T-helper 9 cell (primary cell): ENCODE measurements at regions not wholly inside any gene's neighbourhood (a gene's known extent, or its start where the extent isn't known, plus 50 kb on each side); places are given as distances from the start of the nearest gene placed in this dataset.
"Not testable (repeated sequence)": the region's sequence is repeated elsewhere in the genome, so short reads cannot be mapped to it uniquely, and the experiment has no call there.

ENCODE experiments used
- DNase-seq: peaks from one replicate; pipeline ENCODE4 v3.0.0-alpha.2; 2020

DNA sequence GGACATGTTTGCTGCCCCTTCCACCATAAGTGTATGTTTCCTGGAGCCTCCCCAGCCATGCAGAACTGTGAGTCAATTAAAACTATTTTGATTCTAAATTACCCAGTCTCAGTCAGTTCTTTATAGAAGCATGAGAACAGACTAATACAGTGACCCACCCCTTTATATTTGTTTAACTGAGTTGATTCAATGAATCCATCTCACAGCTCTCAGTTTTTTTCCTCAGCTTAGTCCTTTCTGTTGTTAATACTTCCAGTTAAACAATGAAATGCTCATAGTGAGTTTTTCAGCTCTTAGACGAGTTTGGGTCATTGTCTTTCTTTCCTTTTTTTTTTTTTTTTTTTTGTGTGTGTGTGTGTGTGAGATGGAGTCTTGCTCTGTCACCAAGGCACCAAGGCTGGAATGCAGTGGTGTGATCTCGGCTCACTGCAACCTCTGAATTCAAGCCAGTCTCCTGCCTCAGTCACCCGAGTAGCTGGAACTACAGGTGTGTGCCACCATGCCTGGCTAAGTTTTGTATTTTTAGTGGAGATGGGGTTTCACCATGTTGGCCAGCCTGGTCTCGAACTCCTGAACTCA is 627.4 kb downstream of the SPATA31A7 start:
- DNase-seq: not testable (repeated sequence)

DNA sequence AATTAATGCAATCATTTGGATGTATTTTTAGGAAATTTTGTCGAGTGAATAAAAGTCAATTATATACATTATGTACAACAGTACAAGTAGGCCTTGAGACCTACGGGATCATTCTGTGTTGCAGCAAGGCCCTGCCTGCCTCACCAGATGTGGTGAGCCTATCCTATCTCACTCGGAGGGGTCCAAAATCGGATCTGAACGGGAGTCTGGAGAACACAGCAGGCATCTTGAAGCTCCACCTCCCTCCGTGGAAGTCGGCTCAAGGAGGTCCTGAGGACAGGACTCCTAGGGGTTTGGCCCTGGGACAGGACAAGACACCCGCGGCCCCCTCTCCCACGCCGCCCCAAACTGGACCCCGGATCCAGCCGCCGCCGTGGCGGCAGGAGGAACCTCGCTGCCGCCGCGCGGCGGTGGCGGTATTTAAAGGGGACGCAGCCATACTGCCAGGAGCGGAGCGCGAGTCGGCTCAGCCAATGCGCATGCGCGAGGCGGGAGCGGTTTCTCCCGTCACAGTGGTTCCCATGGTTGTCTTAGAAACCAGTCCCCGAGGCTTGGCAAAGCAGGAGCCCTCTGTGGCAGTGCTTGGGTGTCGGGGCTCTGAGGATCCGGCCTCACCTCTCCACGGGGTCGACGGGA is 663.9 kb downstream of the SPATA31A7 start:
- peak; percentile 67 for DNase-seq

DNA sequence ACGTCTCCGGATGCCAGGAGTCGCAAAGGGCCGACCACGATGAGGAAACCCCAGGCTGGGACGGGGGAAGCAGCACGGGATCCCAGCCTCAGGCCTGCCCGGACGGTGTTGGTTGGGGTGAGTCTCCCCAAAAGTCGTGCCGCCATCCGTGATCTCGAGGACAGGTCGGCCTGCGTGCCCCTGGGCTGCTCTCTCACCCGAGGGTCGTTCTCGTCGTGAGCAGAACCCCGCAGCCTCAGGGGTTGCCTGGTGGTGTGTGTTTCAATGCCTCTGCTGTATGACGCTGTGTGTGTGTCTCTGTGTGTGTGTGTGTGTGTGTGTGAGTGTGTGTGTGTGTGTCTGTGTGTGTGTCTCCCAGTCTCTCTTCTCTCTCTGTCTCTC is 664.4 kb downstream of the SPATA31A7 start:
- not testable (repeated sequence) for DNase-seq

DNA sequence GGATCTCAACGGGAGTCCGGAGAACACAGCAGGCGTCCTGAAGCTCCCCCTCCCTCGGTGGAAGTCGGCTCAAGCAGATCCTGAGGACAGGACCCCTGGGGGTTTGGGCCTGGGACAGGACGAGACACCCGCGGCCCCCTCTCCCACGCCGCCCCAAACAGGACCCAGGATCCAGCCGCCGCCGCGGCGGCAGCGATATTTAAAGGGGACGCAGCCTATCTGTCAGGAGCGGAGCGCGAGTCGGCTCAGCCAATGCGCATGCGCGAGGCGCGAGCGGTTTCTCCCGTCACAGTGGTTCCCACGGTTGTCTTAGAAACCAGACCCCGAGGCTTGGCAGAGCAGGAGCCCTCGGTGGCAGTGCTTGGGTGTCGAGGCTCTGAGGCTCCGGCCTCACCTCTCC is 666.4 kb downstream of the SPATA31A7 start:
- DNase-seq: not testable (repeated sequence)

DNA sequence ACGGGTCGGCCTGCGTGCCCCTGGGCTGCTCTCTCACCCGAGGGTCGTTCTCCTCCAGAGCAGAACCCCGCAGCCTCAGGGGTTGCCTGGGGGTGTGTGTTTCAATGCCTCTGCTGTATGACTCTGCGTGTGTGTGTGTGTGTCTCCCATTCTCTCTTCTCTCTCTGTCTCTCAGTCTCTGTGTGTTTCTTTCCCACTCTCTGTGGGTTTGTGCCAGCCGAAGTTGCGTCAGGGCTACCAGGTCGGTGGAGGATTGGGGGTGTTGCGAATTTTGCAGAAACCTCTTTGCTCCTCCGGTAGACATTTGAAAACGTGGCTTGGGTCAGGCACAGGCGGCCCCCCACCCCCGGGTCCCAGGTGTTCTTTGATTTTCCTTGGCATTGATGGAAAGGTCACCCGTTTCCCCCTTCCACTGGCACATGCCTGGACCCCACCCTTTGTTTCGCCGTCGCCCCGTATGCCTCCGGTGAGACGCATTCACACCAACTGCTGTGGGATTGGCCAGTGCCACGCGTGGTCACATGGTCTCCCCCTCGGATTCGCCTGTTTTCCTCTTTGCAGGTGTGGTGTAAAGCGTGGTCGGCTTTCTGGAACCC is 667.1 kb downstream of the SPATA31A7 start:
- not testable (repeated sequence) for DNase-seq

DNA sequence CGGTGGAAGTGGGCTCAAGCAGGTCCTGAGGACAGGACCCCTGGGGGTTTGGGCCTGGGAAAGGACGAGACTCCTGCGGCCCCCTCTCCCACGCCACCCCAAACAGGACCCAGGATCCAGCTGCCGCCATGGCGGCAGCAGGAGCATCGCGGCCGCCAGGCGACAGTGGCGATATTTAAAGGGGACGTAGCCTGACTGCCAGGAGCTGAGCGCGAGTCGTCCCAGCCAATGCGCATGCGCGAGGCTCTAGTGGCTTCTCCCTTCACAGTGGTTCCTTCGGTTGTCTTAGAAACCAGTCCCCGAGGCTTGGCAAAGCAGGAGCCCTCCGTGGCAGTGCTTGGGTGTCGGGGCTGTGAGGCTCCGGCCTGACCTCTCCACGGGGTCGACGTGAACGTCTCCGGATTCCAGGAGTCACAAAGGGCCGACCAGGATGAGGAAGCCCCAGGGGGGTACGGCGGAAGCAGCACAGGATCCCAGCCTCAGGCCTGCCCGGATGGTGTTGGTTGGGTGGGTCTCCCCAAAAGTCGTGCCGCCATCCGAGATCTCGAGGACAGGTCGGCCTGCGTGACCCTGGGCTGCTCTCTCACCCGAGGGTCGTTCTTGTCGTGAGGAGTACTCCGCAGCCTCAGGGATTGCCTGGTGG is 668.0 kb downstream of the SPATA31A7 start:
- DNase-seq: not testable (repeated sequence)

DNA sequence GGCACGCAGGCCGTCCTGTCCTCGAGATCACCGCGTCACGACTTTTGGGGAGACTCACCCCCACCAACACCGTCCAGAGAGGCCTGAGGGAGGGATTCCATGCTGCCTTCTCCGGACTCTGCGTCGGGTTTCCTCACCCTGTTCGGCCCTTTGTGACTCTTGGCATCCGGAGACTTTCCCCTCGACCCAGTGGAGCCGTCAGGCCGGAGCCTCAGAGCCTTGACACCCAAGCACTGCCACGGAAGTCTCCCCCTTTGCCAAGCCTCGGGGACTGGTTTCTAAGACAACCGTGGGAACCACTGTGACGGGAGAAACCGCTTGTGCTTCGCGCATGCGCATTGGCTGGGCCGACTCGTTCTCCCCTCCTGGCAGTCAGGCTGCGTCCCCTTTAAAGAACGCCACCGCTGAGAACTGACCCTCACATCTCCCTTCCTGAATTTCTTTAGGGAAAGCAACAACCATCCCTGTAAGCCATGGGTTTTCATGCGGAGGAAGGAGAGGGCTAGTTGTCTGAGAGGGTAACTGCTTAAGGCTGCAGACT is 672.7 kb downstream of the SPATA31A7 start:
- DNase-seq: peak; percentile 17

DNA sequence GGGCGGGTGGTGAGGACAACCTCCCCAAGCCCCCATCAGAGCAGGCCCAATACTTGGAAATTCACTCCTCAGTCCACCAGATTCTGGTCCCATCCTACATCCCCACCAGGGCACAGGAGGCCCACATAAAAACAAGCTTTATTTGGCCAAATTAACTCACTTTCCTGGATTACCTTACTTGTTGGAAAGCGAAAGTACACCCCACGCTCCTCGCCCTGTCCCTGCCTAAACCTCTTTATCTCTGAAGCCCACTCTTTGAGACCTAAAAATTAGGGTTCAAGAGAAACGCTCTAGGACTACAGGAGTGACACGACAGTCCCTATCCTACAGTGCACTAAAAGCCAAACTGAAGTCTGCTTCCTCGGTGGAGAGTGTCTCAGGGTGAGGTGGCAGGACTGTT is 674.6 kb downstream of the SPATA31A7 start:
- DNase-seq: not testable (repeated sequence)

DNA sequence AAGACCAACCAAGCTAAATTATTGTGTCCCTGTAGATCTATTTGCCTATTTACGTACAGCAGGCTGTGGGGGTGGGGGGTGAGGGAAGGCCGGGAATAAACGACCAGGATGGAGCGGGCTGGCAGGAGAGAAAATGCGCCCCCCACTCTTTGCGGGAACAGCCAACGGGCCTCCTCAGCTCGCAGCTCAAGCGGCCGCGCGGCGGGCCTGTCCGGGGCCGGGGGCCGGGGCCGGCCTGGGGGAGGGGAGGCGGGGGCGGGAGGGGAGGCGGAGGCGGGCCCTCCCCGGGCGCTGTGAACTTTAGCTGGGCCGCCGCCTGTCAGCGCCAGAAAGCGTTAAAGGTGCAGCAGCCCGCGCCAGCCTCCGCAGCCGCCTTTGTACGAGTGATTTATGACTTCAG is 679.1 kb downstream of the SPATA31A7 start:
- not testable (repeated sequence) for DNase-seq

DNA sequence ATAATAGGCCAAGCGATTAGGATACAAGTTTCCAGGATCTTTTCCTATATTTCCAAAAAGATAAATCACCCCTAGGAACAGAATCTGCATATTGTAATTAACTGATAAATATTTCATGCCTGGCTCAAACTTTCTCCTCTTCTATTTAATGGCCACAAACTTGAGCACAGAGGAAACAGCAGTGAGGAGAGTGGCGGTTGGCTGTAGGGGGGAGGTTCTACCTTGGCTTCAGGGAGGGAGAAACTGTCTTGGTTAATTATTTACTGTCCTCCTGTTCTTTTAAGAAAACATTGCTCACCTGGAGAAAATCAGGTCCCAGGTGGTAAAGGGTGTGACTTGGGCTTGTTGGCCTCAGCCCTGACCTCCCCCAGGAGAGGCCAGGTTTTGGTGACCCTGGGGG is 682.5 kb downstream of the SPATA31A7 start:
- DNase-seq: not testable (repeated sequence)
